HG02798 (cell line): ENCODE measurements at regions not wholly inside any gene's neighbourhood (a gene's known extent, or its start where the extent isn't known, plus 50 kb on each side); places are given as distances from the start of the nearest gene placed in this dataset.

Experiments used
- ATAC-seq: cut with Tn5 transposase; IDR thresholded peaks from one replicate; pipeline ENCODE4 v1.9.1; 2021; ENCODE audit warnings: mild to moderate bottlenecking; ENCODE audit not compliant: unreplicated experiment, poor library complexity

DNA sequence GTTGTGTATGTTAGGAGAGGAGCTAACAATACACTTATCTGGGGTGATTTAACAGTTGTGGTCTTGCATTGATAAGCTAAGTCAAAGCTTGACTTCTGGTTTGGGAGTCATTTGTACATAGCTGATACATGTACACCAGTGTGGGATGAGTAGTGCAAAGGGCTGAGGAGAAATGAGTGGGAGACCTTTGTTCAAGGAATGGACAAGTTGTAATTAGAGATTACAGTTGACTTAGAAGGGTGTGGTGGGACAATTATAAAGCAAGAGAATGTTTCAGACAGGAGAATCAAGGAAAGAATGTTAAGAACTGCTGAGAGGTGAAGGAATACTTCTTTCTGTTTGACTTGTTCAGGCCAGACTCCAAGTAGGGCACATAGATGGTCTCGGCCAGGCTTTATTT, 209.7 kb upstream of the STEAP4 start:
- ATAC-seq: no peak

GRCh38 chr7:88515301-88515700, 208.6 kb upstream of the STEAP4 start:
- no peak for ATAC-seq

GRCh38 chr7:88509341-88509740, 202.6 kb upstream of the STEAP4 start:
- ATAC-seq: no peak

GRCh38 chr7:88500131-88500530, 193.4 kb upstream of the STEAP4 start:
- no peak for ATAC-seq

- ATAC-seq: no peak
Measured at GRCh38 chr7:88495881-88496725, 189.4 kb upstream of the STEAP4 start.

GRCh38 chr7:88492153-88492552, 185.5 kb upstream of the STEAP4 start:
- no peak for ATAC-seq

DNA sequence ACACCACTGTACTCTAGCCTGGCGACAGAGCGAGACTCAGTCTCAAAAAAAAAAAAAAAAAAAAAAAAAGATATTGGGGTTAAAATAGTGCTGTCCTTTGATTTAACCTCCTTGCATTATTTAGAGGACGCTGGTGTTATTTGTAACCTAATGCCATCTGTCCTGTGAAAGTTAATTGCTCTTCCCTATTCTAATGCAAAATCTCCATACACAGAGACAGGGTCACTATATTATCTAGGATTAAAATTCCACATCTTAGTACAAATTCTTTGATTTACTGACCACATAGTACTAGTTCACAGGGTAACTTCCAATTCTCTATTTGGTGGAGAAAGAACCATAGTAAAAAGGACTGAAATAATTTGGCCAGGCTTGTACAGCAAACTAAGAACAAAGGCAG, 184.2 kb upstream of the STEAP4 start:
- ATAC-seq: no peak

DNA sequence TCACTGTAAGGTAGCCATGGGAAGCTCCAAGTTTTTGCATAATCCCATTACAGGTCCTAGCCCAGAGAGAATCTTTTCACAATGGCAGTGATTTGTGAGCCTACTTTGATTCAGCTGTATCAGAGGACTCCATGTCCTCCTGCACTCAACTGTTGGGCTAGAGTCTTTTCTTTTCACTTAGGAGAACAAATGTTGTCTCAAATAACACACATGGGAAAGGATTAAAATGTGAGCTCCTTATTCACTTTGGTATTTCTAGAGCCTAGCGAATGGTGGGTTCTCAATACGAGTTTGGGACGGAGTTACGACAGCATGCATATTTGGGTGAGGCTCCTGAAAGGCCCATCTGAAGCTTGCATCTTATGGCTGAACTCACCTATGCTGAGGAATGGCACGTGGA, 183.5 kb upstream of the STEAP4 start:
- ATAC-seq: no peak

- ATAC-seq: no peak
Measured at GRCh38 chr7:88485821-88486220, 179.1 kb upstream of the STEAP4 start.

DNA sequence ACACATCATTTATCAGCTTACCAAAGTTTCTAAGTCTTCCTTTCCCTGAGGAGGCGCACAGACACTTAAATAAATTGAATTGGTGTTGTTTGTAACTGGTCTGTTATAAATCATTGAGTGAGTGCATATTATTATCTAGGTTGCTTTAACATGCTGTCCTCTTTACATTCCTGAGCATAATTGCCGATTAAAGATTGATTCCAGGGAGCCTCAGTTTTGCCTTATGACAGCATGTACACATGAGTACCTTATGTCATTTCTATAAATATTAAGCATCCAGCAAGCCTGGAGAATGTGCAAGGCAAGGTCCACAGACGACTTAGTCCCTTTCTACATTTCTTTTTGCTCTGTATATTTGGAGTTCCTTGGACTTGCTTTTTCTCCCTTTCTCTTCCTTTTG, 177.9 kb upstream of the STEAP4 start:
- no peak for ATAC-seq

DNA sequence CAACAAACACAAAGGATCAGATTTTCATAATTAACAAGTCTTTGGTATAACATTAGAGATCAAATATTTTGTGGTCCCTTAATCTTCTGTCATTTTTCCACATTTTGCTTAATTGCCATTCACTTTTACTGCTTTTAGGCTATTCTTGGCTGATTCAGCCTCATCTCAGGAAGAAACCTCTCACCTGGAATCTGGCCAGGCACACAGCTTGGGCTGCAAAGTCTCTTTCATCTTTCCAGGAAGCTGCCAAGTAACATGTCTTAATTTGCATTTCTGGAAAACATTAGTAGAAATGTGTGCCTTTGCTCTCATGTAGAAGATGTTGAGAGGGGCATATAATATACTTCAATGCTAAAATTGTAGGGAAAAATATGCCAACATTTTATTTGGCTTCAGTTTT, 174.2 kb upstream of the STEAP4 start:
- no peak for ATAC-seq

GRCh38 chr7:88480271-88480670, 173.6 kb upstream of the STEAP4 start:
- ATAC-seq: no peak

DNA sequence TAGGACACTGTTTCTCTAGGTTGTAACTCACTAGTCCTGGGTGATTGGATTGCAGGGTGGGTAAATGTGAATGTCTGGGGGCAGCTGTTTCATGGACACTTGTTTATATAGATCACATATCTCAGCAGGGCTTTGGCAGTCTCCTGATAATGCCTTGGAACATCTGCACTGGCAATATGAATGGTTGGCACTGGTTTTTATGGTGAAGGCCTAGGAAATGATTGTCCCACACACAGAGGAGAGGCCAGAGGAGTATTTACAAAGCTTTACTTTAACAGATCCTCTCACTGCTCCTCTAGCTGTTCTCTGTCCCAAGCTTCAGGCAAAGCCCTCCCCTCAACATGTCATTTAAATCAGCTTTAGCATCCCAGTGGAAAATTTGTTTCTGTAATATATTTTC, 171.3 kb upstream of the STEAP4 start:
- no peak for ATAC-seq

GRCh38 chr7:88465600-88465999, 158.9 kb upstream of the STEAP4 start:
- no peak for ATAC-seq

DNA sequence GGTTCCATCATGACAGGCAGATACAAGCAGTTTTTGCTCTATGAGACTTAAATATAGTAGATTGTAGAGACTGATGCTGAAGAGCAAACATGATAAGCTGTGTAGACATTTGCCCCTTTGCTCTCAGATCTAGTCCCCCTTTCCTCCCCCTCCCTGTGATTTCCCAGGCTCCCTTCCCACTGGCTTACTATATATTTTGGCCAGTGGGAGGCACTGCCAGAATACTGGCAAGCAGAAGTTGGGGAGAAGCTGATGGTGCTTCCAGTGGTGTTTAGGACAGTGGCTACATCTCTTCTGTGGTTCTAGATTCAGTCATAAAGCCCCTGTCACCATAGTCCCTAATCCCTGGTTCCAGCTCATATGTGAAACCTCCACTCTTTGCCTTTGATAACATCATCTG, 156.1 kb upstream of the STEAP4 start:
- no peak for ATAC-seq

DNA sequence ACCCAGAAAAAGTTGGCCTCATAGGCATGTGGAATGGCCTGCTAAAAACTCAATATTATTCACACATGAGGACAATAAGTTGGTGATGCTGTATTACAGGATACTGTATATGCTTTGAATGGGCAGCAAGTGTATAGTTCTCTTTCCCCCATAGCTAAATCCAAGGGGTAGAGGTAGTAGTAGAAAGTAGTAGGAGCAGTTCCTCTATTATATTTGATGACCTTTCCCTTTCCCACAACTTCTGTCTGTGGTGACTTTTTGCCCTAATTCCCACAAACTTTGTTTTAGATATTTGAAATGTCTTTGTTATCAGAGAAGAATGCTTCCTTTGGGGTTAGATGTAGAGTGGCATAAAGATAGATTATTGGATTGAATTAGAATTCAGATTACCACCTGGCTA, 154.0 kb upstream of the STEAP4 start:
- ATAC-seq: no peak

DNA sequence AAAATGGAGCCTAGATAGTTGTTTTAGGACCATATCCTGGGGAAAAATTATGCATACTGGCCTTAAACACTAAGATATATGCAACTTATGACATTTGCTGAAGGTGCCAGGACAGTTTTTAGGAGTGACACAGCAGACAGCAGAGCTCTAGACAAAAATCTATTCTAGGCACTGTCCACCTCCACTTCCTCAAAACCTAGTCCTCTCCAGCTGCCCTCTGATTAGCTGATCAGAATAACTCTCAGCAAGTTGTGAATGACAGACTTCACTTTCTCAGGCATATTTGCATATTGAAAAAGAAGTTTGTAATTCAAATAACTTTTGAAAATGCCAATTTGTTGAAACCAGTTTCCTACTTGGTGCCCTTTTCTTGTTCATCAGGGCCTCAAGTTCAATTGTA, 152.3 kb upstream of the STEAP4 start:
- ATAC-seq: no peak

DNA sequence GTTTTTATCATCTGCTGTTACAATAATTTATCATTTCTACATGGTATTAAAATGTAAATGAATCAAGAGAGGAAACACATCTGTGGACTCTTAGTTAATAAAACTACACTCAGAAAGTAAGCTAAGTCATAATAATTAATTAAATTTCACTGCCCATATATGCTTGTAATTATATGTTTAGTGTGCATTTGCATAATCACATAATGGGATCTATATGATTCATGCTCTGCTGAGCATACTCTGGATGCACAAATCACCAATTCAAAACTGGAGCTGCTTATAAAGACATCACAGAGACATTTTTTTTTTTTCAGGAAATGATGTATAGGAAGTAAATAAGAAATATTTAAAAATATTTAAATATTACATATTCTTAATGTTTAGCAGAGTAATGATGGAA, 151.6 kb upstream of the STEAP4 start:
- no peak for ATAC-seq

DNA sequence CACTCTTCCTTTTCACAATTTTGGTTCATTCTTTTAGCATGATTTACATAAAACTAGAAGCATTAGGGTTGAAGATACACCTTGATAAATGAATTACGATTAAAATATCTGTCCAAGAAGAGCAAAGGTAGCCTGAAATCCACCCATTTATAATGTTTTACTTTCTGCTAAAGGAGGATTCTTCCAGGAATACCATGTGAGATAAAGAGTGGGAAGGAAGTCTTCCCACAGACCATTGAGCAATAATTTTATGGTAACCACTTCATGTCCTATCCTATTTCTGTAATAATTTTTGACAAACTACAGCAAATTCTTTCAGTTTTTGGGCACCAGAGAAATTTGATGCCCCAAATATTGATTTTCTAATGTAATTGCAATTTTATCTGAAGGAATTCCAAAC, 150.6 kb upstream of the STEAP4 start:
- no peak for ATAC-seq

DNA sequence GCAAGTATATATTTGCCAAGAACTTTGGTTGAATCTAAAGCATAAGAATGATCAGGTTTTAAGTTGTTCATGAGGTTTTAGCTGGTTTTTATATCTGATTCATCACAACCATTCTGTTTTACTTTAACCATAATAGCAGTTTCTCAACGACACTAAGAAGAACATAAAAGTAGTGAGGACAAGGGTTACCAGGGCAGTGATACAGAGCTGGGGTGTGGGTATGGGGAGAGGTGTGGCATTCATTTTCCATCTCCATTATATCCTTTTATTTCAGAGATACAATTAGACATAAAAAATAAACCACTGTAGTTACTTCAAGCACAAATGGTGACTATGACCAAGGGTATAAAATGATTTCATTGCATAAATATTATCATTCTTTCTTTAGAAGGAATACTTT, 149.8 kb upstream of the STEAP4 start:
- no peak for ATAC-seq

DNA sequence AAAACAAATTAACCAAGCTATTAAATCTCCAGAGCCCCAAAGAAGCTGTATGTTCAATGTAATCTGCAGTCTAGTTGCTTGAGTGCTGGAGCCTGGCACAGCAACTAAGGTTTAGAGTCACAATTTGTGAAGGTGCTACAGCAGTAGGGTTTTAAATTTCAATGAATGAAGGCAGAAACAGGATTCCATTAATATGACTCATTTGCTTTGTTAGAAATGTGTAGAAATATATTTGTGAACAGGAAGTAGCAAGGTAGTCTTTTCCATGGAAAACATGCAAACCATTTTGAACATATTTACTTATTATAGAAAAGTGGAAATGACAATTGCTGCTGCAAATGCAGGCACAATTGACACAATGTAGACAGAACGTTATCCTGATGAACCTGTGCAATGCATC, 149.0 kb upstream of the STEAP4 start:
- ATAC-seq: no peak

DNA sequence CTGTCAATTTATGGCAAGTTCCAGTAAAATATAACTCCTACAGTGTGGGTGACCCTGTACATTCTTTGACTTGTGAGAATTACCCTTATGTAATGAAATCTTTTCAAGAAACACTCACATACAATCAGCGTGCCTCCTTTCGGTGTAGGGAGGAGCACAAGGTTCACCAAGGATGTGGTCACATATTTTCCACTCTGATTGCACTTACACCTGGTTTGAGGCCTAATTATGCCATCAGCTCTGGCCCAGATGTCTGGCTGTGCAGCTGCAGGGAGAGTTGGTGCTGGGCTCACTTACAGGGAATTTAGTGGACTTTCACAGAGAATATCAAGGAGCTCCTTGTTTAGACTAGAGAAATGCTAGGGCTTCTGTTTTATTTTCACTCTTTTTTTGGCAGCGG, 146.0 kb upstream of the STEAP4 start:
- ATAC-seq: no peak

- no peak for ATAC-seq
Measured at GRCh38 chr7:88450874-88451273, 144.2 kb upstream of the STEAP4 start.
